ENCODE measurements at regions not wholly inside any gene's neighbourhood (a gene's known extent, or its start where the extent isn't known, plus 50 kb on each side); places are given as distances from the start of the nearest gene placed in this dataset.

- DNase-seq = no peak
- no peaks in the 10 kb centered on the region for H3K4me1 ChIP-seq (ENCODE audit: control insufficient read depth in 2 of 3, insufficient read depth in 2 of 3, low read depth in 1 of 3, low read length in 3 of 3)
- no peak overlapping the region for H3K9ac ChIP-seq (ENCODE audit: low read length in 3 of 3)
- no peak overlapping the region for H3K4me3 ChIP-seq (ENCODE audit: low read length in 3 of 3)
- no peak for FAIRE-seq
- no peak overlapping the region for H3K27ac ChIP-seq (ENCODE audit: low read depth in 2 of 2, low read length in 2 of 2)
- no peaks in the 10 kb centered on the region for H3K27me3 ChIP-seq (ENCODE audit: control insufficient read depth, insufficient read depth, low read length)
- H3K9me3 ChIP-seq (ENCODE audit: control insufficient read depth in 2 of 3, insufficient read depth in 1 of 3, low read length in 3 of 3) = peaks cover 0 to 3% (median 0%) of the 10 kb centered on the region in 3 donors
- TF ChIP-seq CTCF (IDR thresholded peaks at IDR 0.05; ENCODE audit: borderline replicate concordance, extremely low read depth, insufficient read depth) = no peak
- intact Hi-C loops (cut with DNase I) = no loop called here
- H3K36me3 ChIP-seq (ENCODE audit: control insufficient read depth in 2 of 3, insufficient read depth in 3 of 3, low read length in 3 of 3) = no peaks in the 10 kb centered on the region
Measured at GRCh38 chr12:127362121-127362520, 904.8 kb upstream of the TMEM132C start.

DNA sequence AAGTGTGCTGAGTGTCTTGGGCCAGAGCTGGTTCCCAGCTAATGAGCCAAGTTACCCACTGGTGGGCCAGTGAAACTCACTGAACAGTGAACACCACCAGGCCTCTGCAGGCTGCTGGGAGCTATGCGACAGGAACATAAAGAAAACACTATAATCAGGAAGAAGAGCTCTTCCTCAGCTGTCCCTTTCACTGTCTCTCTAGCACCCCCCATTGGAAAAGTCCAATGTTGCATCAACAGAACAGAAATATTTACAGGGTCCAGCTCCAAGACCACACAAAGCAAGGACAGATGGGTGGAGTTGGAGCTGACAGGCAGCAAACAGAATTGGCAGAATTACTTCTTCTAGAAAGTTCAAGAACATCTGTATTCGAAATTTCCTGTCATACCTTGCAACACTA, 903.6 kb upstream of the TMEM132C start:
- no peaks in the 10 kb centered on the region for H3K27me3 ChIP-seq (ENCODE audit: control insufficient read depth, insufficient read depth, low read length)
- H3K4me3 ChIP-seq (ENCODE audit: low read length in 3 of 3) = no peak overlapping the region
- no peak for TF ChIP-seq CTCF (IDR thresholded peaks at IDR 0.05; ENCODE audit: borderline replicate concordance, extremely low read depth, insufficient read depth)
- no peaks in the 10 kb centered on the region for H3K36me3 ChIP-seq (ENCODE audit: control insufficient read depth in 2 of 3, insufficient read depth in 3 of 3, low read length in 3 of 3)
- no peak overlapping the region for H3K27ac ChIP-seq (ENCODE audit: low read depth in 2 of 2, low read length in 2 of 2)
- FAIRE-seq (no peak), DNase-seq (no peak)
- no peaks in the 10 kb centered on the region for H3K4me1 ChIP-seq (ENCODE audit: control insufficient read depth in 2 of 3, insufficient read depth in 2 of 3, low read depth in 1 of 3, low read length in 3 of 3)
- intact Hi-C loops (cut with DNase I) = no loop called here
- peaks cover 0 to 3% (median 0%) of the 10 kb centered on the region in 3 donors for H3K9me3 ChIP-seq (ENCODE audit: control insufficient read depth in 2 of 3, insufficient read depth in 1 of 3, low read length in 3 of 3)
- no peak overlapping the region for H3K9ac ChIP-seq (ENCODE audit: low read length in 3 of 3)

DNA sequence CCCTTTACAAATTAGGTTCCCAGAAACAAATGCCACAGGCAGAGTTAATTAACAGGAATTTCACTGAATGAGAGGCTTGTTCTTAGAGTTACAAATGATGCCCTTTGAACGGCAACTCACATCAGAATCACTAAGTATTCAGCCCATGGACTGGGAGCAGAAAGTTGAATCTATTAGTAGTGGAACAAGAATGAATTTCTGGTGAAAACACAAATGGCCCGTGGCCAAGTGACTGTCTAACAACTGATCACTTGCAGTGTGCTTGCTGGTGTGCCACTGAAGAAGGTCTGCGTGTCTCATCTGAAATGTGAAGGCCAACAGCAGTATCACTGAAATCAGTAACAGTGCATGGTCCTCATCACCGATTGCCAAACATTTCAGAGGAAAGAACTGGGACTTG, 893.4 kb upstream of the TMEM132C start:
- Histone ChIP-seq H3K27me3 (ENCODE audit: control insufficient read depth, insufficient read depth, low read length) (no peaks in the 10 kb centered on the region), H3K4me3 (ENCODE audit: low read length in 3 of 3) (no peak overlapping the region), H3K9ac (ENCODE audit: low read length in 3 of 3) (no peak overlapping the region), H3K27ac (ENCODE audit: low read depth in 2 of 2, low read length in 2 of 2) (no peak overlapping the region), H3K36me3 (ENCODE audit: control insufficient read depth in 2 of 3, insufficient read depth in 3 of 3, low read length in 3 of 3) (no peaks in the 10 kb centered on the region), H3K9me3 (ENCODE audit: control insufficient read depth in 2 of 3, insufficient read depth in 1 of 3, low read length in 3 of 3) (no peaks in the 10 kb centered on the region), H3K4me1 (ENCODE audit: control insufficient read depth in 2 of 3, insufficient read depth in 2 of 3, low read depth in 1 of 3, low read length in 3 of 3) (no peaks in the 10 kb centered on the region)
- no peak for TF ChIP-seq CTCF (IDR thresholded peaks at IDR 0.05; ENCODE audit: borderline replicate concordance, extremely low read depth, insufficient read depth)
- no peak for FAIRE-seq
- no peak for DNase-seq
- intact Hi-C loops (cut with DNase I) = no loop called here

DNA sequence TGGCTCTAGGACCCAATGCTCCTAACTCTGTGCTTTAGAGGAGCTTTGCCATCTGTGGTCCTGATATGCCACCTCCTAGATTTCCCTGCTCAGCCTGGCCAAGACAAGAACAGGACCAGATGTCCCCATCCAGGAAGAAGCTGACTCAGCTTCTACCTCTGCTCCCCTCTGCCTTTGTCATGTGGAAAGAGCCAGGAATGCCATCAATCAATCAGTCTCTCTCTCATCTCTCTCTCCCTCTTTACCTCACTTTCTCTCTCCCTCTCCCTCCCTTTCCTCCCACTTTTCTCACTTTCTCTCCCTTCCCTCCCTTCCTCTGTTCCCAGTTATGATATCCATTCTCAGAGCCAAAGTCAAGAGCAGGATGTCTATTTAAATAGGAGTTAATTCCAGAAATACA, 892.5 kb upstream of the TMEM132C start:
- intact Hi-C loops (cut with DNase I) = no loop called here
- H3K9ac ChIP-seq (ENCODE audit: low read length in 3 of 3) = no peak overlapping the region
- FAIRE-seq = no peak
- no peaks in the 10 kb centered on the region for H3K9me3 ChIP-seq (ENCODE audit: control insufficient read depth in 2 of 3, insufficient read depth in 1 of 3, low read length in 3 of 3)
- no peaks in the 10 kb centered on the region for H3K27me3 ChIP-seq (ENCODE audit: control insufficient read depth, insufficient read depth, low read length)
- H3K27ac ChIP-seq (ENCODE audit: low read depth in 2 of 2, low read length in 2 of 2) = no peak overlapping the region
- no peaks in the 10 kb centered on the region for H3K36me3 ChIP-seq (ENCODE audit: control insufficient read depth in 2 of 3, insufficient read depth in 3 of 3, low read length in 3 of 3)
- no peak for DNase-seq
- TF ChIP-seq CTCF (IDR thresholded peaks at IDR 0.05; ENCODE audit: borderline replicate concordance, extremely low read depth, insufficient read depth) = no peak
- no peaks in the 10 kb centered on the region for H3K4me1 ChIP-seq (ENCODE audit: control insufficient read depth in 2 of 3, insufficient read depth in 2 of 3, low read depth in 1 of 3, low read length in 3 of 3)
- H3K4me3 ChIP-seq (ENCODE audit: low read length in 3 of 3) = no peak overlapping the region
